Suprapubic skin (tissue), 3 donors: ENCODE measurements at regions not wholly inside any gene's neighbourhood (a gene's known extent, or its start where the extent isn't known, plus 50 kb on each side); places are given as distances from the start of the nearest gene placed in this dataset.

Experiments
- POLR2AphosphoS5 ChIP-seq, 3 donors: sonication (generic); formaldehyde crosslinking; IDR thresholded peaks; one replicate each; pipeline ENCODE4 v1.6.1; 2017; ENCODE audit warnings: antibody characterized with exemption in 3 of 3
- TF ChIP-seq, protein P1 (sequence below), 2 donors: fragments of 200-600 bp in 1 of 2; fragments of 450-650 bp in 1 of 2; sonication (generic) in 1 of 2; IDR thresholded peaks; one replicate each; pipeline ENCODE4 v1.5.1; 2016 to 2019; ENCODE audit warnings: antibody characterized with exemption in 2 of 2, mild to moderate bottlenecking in 1 of 2, moderate library complexity in 1 of 2

DNA sequence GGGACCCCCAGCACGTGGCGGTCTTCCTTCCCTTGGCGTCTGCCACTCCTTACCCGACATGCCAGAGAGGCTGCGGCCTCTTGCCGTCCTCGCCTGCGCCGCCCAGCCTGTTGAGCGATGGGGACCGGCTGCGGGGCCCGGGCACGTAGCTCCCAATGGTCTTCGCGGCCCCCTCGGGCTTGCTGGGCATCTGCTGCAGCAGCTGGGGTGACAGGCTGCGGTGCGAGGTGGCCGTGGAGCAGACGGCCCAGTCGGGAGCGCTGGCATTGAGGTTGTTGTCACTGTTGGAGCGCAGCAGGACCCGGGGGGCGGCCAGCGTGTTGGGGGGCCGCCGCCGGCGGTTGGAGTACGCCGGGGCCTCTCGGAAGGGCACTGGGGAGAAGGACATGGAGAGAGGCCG is 422.0 kb downstream of the CTTN start:
- TF ChIP-seq POLR2AphosphoS5 (IDR thresholded peaks at IDR 0.05): no peak
- TF ChIP-seq, protein P1, sequence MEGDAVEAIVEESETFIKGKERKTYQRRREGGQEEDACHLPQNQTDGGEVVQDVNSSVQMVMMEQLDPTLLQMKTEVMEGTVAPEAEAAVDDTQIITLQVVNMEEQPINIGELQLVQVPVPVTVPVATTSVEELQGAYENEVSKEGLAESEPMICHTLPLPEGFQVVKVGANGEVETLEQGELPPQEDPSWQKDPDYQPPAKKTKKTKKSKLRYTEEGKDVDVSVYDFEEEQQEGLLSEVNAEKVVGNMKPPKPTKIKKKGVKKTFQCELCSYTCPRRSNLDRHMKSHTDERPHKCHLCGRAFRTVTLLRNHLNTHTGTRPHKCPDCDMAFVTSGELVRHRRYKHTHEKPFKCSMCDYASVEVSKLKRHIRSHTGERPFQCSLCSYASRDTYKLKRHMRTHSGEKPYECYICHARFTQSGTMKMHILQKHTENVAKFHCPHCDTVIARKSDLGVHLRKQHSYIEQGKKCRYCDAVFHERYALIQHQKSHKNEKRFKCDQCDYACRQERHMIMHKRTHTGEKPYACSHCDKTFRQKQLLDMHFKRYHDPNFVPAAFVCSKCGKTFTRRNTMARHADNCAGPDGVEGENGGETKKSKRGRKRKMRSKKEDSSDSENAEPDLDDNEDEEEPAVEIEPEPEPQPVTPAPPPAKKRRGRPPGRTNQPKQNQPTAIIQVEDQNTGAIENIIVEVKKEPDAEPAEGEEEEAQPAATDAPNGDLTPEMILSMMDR (IDR thresholded peaks at IDR 0.05): no peak
